ENCODE measurements at regions not wholly inside any gene's neighbourhood (a gene's known extent, or its start where the extent isn't known, plus 50 kb on each side); places are given as distances from the start of the nearest gene placed in this dataset.

DNA sequence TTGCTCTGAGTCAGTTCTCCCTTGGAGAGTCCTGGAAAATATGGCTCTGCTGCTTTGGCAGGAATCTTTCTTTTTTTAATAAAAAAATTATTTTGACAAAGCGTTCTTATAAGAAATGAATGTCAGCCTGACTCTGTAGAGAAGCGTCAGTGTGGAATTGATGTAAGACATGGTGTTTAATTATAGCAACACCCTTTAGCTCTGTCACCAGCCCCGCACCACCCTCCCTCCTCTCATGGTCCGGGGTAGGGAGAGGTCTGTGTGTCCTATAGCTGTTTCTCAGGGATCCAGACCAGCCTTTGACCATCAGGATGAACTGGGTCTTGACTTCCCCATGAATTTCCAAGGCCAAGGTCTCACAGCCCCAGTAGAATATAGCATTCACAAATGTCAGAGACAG lies 120.6 kb downstream of the CHST1 start:
- TF ChIP-seq, protein P1, sequence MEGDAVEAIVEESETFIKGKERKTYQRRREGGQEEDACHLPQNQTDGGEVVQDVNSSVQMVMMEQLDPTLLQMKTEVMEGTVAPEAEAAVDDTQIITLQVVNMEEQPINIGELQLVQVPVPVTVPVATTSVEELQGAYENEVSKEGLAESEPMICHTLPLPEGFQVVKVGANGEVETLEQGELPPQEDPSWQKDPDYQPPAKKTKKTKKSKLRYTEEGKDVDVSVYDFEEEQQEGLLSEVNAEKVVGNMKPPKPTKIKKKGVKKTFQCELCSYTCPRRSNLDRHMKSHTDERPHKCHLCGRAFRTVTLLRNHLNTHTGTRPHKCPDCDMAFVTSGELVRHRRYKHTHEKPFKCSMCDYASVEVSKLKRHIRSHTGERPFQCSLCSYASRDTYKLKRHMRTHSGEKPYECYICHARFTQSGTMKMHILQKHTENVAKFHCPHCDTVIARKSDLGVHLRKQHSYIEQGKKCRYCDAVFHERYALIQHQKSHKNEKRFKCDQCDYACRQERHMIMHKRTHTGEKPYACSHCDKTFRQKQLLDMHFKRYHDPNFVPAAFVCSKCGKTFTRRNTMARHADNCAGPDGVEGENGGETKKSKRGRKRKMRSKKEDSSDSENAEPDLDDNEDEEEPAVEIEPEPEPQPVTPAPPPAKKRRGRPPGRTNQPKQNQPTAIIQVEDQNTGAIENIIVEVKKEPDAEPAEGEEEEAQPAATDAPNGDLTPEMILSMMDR (conservative IDR thresholded peaks at IDR 0.05; ENCODE audit: low read depth in 2 of 2): no peak
- TF ChIP-seq, protein P2, sequence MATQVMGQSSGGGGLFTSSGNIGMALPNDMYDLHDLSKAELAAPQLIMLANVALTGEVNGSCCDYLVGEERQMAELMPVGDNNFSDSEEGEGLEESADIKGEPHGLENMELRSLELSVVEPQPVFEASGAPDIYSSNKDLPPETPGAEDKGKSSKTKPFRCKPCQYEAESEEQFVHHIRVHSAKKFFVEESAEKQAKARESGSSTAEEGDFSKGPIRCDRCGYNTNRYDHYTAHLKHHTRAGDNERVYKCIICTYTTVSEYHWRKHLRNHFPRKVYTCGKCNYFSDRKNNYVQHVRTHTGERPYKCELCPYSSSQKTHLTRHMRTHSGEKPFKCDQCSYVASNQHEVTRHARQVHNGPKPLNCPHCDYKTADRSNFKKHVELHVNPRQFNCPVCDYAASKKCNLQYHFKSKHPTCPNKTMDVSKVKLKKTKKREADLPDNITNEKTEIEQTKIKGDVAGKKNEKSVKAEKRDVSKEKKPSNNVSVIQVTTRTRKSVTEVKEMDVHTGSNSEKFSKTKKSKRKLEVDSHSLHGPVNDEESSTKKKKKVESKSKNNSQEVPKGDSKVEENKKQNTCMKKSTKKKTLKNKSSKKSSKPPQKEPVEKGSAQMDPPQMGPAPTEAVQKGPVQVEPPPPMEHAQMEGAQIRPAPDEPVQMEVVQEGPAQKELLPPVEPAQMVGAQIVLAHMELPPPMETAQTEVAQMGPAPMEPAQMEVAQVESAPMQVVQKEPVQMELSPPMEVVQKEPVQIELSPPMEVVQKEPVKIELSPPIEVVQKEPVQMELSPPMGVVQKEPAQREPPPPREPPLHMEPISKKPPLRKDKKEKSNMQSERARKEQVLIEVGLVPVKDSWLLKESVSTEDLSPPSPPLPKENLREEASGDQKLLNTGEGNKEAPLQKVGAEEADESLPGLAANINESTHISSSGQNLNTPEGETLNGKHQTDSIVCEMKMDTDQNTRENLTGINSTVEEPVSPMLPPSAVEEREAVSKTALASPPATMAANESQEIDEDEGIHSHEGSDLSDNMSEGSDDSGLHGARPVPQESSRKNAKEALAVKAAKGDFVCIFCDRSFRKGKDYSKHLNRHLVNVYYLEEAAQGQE (IDR thresholded peaks at IDR 0.05; ENCODE audit: unreplicated experiment): no peak
- TF ChIP-seq EZH2phosphoT487 (IDR thresholded peaks at IDR 0.05; ENCODE audit: unreplicated experiment) (no peak), POLR2AphosphoS5 (IDR thresholded peaks at IDR 0.05; ENCODE audit: low read depth) (no peak), CREB1 (CRISPR knock-in tag; IDR thresholded peaks at IDR 0.05; ENCODE audit: low read depth) (no peak), EZH2 (IDR thresholded peaks at IDR 0.05; ENCODE audit: low read depth, unreplicated experiment) (no peak), JUNB (IDR thresholded peaks at IDR 0.05; ENCODE audit: unreplicated experiment) (no peak), NANOG (IDR thresholded peaks at IDR 0.05; ENCODE audit: borderline replicate concordance) (no peak), ZNF331 (CRISPR knock-in tag; IDR thresholded peaks at IDR 0.05; ENCODE audit: low read depth) (no peak), STAT1 (IDR thresholded peaks at IDR 0.05; ENCODE audit: unreplicated experiment) (no peak), ZNF114 (CRISPR knock-in tag; IDR thresholded peaks at IDR 0.05) (no peak)
- TF ChIP-seq, protein P3, sequence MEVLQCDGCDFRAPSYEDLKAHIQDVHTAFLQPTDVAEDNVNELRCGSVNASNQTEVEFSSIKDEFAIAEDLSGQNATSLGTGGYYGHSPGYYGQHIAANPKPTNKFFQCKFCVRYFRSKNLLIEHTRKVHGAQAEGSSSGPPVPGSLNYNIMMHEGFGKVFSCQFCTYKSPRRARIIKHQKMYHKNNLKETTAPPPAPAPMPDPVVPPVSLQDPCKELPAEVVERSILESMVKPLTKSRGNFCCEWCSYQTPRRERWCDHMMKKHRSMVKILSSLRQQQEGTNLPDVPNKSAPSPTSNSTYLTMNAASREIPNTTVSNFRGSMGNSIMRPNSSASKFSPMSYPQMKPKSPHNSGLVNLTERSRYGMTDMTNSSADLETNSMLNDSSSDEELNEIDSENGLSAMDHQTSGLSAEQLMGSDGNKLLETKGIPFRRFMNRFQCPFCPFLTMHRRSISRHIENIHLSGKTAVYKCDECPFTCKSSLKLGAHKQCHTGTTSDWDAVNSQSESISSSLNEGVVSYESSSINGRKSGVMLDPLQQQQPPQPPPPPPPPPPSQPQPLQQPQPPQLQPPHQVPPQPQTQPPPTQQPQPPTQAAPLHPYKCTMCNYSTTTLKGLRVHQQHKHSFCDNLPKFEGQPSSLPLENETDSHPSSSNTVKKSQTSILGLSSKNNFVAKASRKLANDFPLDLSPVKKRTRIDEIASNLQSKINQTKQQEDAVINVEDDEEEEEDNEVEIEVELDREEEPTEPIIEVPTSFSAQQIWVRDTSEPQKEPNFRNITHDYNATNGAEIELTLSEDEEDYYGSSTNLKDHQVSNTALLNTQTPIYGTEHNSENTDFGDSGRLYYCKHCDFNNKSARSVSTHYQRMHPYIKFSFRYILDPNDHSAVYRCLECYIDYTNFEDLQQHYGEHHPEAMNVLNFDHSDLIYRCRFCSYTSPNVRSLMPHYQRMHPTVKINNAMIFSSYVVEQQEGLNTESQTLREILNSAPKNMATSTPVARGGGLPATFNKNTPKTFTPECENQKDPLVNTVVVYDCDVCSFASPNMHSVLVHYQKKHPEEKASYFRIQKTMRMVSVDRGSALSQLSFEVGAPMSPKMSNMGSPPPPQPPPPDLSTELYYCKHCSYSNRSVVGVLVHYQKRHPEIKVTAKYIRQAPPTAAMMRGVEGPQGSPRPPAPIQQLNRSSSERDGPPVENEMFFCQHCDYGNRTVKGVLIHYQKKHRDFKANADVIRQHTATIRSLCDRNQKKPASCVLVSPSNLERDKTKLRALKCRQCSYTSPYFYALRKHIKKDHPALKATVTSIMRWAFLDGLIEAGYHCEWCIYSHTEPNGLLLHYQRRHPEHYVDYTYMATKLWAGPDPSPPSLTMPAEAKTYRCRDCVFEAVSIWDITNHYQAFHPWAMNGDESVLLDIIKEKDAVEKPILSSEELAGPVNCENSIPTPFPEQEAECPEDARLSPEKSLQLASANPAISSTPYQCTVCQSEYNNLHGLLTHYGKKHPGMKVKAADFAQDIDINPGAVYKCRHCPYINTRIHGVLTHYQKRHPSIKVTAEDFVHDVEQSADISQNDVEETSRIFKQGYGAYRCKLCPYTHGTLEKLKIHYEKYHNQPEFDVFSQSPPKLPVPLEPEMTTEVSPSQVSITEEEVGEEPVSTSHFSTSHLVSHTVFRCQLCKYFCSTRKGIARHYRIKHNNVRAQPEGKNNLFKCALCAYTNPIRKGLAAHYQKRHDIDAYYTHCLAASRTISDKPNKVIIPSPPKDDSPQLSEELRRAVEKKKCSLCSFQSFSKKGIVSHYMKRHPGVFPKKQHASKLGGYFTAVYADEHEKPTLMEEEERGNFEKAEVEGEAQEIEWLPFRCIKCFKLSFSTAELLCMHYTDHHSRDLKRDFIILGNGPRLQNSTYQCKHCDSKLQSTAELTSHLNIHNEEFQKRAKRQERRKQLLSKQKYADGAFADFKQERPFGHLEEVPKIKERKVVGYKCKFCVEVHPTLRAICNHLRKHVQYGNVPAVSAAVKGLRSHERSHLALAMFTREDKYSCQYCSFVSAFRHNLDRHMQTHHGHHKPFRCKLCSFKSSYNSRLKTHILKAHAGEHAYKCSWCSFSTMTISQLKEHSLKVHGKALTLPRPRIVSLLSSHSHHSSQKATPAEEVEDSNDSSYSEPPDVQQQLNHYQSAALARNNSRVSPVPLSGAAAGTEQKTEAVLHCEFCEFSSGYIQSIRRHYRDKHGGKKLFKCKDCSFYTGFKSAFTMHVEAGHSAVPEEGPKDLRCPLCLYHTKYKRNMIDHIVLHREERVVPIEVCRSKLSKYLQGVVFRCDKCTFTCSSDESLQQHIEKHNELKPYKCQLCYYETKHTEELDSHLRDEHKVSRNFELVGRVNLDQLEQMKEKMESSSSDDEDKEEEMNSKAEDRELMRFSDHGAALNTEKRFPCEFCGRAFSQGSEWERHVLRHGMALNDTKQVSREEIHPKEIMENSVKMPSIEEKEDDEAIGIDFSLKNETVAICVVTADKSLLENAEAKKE (CRISPR knock-in tag; IDR thresholded peaks at IDR 0.05): no peak

Measured in GM23338 (cell line).